DND-41 (cell line): ENCODE measurements at regions not wholly inside any gene's neighbourhood (a gene's known extent, or its start where the extent isn't known, plus 50 kb on each side); places are given as distances from the start of the nearest gene placed in this dataset.

ENCODE experiments used
- ATAC-seq: fragments of 200-7000 bp; cut with Tn5 transposase; 3 replicates; pipeline ENCODE4 v1.9.1; 2021; ENCODE audit warnings: low read depth; ENCODE audit not compliant: insufficient read depth
- DNase-seq: peaks from one replicate; pipeline ENCODE4 v3.0.0-alpha.2; 2020
- H2AFZ ChIP-seq: 2 replicates; pipeline ENCODE4 v1.6.0; 2012; ENCODE audit warnings: low read depth, low read length
- H3K27ac ChIP-seq: 2 replicates; pipeline ENCODE4 v1.5.1; 2012; ENCODE audit warnings: low read length, inconsistent platforms
- H3K27me3 ChIP-seq: fragments of 200-600 bp; sonication (generic); 2 replicates; pipeline ENCODE4 v1.6.0; 2012; ENCODE audit warnings: low read length, mild to moderate bottlenecking, inconsistent platforms; ENCODE audit not compliant: insufficient read depth, poor library complexity
- H3K36me3 ChIP-seq: 2 replicates; pipeline ENCODE4 v1.5.1; 2012; ENCODE audit warnings: low read length, inconsistent platforms; ENCODE audit not compliant: insufficient read depth
- H3K4me1 ChIP-seq: 2 replicates; pipeline ENCODE4 v1.5.1; 2012; ENCODE audit warnings: mild to moderate bottlenecking, low read length; ENCODE audit not compliant: insufficient read depth
- H3K4me2 ChIP-seq: 2 replicates; pipeline ENCODE4 v1.6.0; 2012; ENCODE audit warnings: mild to moderate bottlenecking, moderate library complexity, low read length, inconsistent platforms; ENCODE audit not compliant: insufficient read depth
- H3K4me3 ChIP-seq, 2 experiments: fragments of 200-600 bp in 1 of 2; shearing (Covaris generic) in 1 of 2; 2 replicates each; pipeline ENCODE4 v1.5.1; 2012 to 2016; ENCODE audit warnings: inconsistent platforms in 2 of 2, low read length in 2 of 2, mild to moderate bottlenecking in 2 of 2, low read depth in 1 of 2, moderate library complexity in 1 of 2
- H3K79me2 ChIP-seq: 2 replicates; pipeline ENCODE4 v1.6.0; 2012; ENCODE audit warnings: low read length, inconsistent platforms; ENCODE audit not compliant: insufficient read depth
- H3K9ac ChIP-seq: 2 replicates; pipeline ENCODE4 v1.6.0; 2012; ENCODE audit warnings: low read depth, mild to moderate bottlenecking, inconsistent platforms, low read length, moderate library complexity
- H3K9me3 ChIP-seq: 2 replicates; pipeline ENCODE4 v1.5.1; 2012; ENCODE audit warnings: low read length, moderate library complexity, mild to moderate bottlenecking, inconsistent platforms; ENCODE audit not compliant: insufficient read depth, severe bottlenecking
- H4K20me1 ChIP-seq: 2 replicates; pipeline ENCODE4 v1.6.0; 2012; ENCODE audit warnings: low read length; ENCODE audit not compliant: insufficient read depth
- EZH2 ChIP-seq: IDR thresholded peaks from 3 replicates; pipeline ENCODE4 v1.6.1; 2012; ENCODE audit warnings: borderline replicate concordance, low read depth, mild to moderate bottlenecking, moderate library complexity, low read length, inconsistent platforms; ENCODE audit not compliant: severe bottlenecking
- TF ChIP-seq, protein P1 (sequence below): IDR thresholded peaks from 2 replicates; pipeline ENCODE4 v1.5.1; 2012; ENCODE audit warnings: borderline replicate concordance, low read length, moderate library complexity, mild to moderate bottlenecking; ENCODE audit not compliant: poor library complexity, severe bottlenecking; ENCODE audit errors: extremely low read depth

DNA sequence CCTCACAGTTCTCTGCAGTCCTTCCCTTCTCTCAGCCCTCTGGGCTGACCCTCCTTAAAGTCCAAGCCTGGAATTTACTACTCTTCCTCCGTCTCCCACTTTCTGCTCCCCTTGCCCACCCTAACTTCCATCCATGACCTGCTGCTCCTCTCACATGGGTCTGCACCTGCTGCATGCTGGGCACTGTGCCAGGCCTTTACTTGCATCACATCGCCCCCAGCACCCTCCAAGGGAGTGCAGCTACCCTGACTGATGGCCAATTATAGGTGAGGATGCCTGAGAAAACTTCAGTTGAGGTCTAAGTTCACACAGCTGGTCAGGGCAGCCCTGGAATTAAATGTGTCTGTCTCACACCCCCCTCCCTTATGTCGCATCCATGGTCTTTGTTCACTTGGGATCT lies 53.6 kb upstream of the ZPBP start:
- no peaks in the 10 kb centered on the region for H3K79me2 ChIP-seq
- H3K27me3 ChIP-seq = no peaks in the 10 kb centered on the region
- H3K27ac ChIP-seq = 0 out of 2 replicates have a peak overlapping the region, but pooled peaks have one; percentile 6
- TF ChIP-seq EZH2 = no peak
- TF ChIP-seq, protein P1, sequence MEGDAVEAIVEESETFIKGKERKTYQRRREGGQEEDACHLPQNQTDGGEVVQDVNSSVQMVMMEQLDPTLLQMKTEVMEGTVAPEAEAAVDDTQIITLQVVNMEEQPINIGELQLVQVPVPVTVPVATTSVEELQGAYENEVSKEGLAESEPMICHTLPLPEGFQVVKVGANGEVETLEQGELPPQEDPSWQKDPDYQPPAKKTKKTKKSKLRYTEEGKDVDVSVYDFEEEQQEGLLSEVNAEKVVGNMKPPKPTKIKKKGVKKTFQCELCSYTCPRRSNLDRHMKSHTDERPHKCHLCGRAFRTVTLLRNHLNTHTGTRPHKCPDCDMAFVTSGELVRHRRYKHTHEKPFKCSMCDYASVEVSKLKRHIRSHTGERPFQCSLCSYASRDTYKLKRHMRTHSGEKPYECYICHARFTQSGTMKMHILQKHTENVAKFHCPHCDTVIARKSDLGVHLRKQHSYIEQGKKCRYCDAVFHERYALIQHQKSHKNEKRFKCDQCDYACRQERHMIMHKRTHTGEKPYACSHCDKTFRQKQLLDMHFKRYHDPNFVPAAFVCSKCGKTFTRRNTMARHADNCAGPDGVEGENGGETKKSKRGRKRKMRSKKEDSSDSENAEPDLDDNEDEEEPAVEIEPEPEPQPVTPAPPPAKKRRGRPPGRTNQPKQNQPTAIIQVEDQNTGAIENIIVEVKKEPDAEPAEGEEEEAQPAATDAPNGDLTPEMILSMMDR = no peak
- DNase-seq (peak; percentile 35), ATAC-seq (no peak)
- H3K9ac ChIP-seq = no peak overlapping the region
- H3K36me3 ChIP-seq = no peaks in the 10 kb centered on the region
- no peaks in the 10 kb centered on the region for H4K20me1 ChIP-seq
- H3K4me2 ChIP-seq = no peak overlapping the region
- H3K4me3 ChIP-seq = no peak overlapping the region
- peaks cover 43% of the 10 kb centered on the region for H3K4me1 ChIP-seq
- H3K9me3 ChIP-seq = no peaks in the 10 kb centered on the region
- H2AFZ ChIP-seq = no peak overlapping the region

DNA sequence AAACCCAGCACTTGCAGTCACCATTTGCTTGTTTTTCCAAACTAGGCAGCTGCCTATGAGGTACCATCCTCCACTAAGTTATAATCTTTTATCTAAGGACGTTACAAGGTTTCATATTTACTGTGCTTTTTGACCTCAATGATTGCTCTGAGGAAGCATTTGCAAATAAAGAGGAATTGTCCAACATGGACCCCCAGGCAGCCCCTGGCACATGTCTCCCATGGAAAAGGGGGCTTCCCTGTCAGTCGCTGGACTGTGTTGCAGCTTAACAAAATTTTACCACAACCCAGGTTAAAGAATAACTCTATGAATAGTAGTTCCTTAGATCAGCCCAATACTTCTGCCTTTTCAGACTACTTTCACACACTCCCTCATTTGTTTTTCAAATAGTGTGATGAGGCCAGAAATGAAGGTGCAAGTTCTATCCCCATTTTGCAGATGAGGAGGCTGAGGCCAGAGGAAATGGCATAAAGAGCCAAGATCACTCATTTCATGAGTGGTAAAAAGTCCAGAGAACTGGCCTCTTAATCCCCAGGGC lies 52.8 kb upstream of the ZPBP start:
- TF ChIP-seq EZH2 = no peak
- TF ChIP-seq, protein P1 = no peak
- DNase-seq (no peak), ATAC-seq (no peak)
- Histone ChIP-seq H3K4me3 (no peak overlapping the region), H3K79me2 (no peaks in the 10 kb centered on the region), H3K4me1 (peaks cover 43% of the 10 kb centered on the region), H3K9ac (no peak overlapping the region), H4K20me1 (no peaks in the 10 kb centered on the region), H2AFZ (no peak overlapping the region), H3K4me2 (no peak overlapping the region), H3K36me3 (no peaks in the 10 kb centered on the region), H3K9me3 (no peaks in the 10 kb centered on the region), H3K27ac (no peak overlapping the region), H3K27me3 (no peaks in the 10 kb centered on the region)

DNA sequence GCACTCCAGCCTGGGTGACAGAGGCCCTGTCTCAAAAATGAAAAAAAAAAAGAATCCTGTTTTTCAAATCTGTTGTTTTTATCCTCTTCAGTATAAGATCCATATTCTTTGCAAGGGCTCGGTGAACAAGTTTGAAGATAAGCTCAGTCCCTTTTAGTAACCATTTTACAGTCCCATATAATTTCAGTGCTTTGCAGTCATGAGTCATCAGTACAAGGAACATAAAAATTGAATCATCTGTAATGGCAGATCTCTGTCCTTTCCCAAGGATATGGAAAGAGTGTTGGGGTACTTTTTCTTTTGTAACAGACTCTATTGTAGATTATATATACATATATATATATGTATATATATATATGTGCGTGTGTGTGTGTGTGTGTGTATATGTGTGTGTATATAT lies 52.2 kb upstream of the ZPBP start:
- Histone ChIP-seq H4K20me1 (no peaks in the 10 kb centered on the region), H3K27ac (no peak overlapping the region), H3K9ac (no peak overlapping the region), H3K9me3 (no peaks in the 10 kb centered on the region), H3K27me3 (no peaks in the 10 kb centered on the region), H3K4me3 (no peak overlapping the region), H2AFZ (no peak overlapping the region), H3K4me2 (no peak overlapping the region), H3K79me2 (no peaks in the 10 kb centered on the region), H3K36me3 (no peaks in the 10 kb centered on the region), H3K4me1 (peaks cover 43% of the 10 kb centered on the region)
- no peak for ATAC-seq
- TF ChIP-seq, protein P1 = no peak
- no peak for TF ChIP-seq EZH2
- DNase-seq = no peak
